GM18873 (cell line): ENCODE measurements at regions not wholly inside any gene's neighbourhood (a gene's known extent, or its start where the extent isn't known, plus 50 kb on each side); places are given as distances from the start of the nearest gene placed in this dataset.

Experiments
- ATAC-seq: cut with Tn5 transposase; IDR thresholded peaks from one replicate; pipeline ENCODE4 v1.9.1; 2021; ENCODE audit warnings: mild to moderate bottlenecking, moderate library complexity, moderate number of reproducible peaks; ENCODE audit not compliant: unreplicated experiment, low FRiP score

DNA sequence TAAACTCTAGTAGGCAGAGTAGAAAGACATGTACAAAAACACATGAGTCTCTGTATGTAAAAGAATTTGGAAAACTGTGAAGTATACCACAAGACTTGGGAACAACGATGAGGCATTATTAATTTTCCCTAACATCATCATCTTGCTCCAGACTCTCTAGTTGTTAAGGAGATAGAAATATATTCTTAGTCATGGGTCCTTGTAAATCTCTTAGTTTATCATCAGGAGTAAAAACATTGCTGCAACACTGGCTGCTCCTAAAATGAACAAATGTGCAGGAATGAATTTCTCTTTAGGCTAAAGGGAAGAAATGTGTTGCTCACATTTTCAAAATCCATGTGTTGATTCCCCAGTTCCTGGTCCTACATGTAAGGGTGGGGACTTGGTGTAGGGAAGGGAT is 384.6 kb downstream of the STIM2 start:
- no peak for ATAC-seq

GRCh38 chr4:27248829-27249228 is 388.2 kb downstream of the STIM2 start:
- ATAC-seq, result no peak

GRCh38 chr4:27251771-27252170 is 391.1 kb downstream of the STIM2 start:
- ATAC-seq, result no peak

DNA sequence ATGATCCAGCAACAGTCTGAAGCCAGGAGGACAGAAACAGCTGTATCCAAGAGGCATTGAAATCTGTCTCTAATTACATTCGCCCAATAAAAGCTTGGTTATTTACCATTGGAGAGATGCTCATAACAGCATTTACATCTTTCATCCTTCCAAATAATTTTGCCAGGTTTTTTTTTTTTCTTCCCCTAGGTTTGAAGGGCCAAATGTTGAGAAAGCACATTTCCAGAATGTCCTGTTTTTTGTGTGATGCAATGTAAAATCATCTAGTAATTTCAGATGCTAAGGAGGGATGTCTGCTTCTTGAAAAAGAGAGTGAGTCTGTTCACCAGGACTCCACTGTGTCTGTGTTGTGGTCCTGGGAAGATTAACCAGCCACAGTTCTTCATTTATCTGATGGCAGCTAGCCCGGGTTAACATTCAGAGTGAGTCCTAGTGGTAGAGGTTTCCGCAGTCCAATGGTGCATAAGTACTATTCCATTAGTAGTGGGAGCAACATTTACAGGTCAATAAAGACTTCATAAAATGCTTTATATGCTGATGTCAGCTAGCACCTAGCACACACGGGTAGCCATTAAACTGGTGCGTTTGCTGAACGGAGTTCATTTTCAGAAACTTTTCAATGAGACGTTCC is 406.8 kb downstream of the STIM2 start:
- ATAC-seq, result no peak

DNA sequence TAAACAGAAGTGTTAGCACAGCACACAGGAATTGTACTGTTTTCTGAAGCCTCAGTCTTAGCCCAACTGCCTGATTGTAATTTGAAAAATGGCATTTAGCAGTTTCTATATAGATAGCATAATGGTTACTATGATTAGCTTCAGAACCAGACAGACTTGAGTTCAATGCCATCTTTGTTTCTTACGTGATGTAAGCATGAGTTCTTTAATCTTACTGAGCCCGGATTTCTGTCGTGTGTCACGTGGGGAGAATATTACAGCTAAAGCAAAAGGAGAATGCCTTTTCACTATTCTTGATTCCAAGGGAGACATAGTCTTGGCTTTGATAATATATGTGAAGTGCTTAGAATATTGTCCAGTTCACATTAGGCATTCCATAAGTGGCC is 407.3 kb downstream of the STIM2 start:
- ATAC-seq, result no peak

GRCh38 chr4:27270435-27270834 is 409.8 kb downstream of the STIM2 start:
- no peak for ATAC-seq

DNA sequence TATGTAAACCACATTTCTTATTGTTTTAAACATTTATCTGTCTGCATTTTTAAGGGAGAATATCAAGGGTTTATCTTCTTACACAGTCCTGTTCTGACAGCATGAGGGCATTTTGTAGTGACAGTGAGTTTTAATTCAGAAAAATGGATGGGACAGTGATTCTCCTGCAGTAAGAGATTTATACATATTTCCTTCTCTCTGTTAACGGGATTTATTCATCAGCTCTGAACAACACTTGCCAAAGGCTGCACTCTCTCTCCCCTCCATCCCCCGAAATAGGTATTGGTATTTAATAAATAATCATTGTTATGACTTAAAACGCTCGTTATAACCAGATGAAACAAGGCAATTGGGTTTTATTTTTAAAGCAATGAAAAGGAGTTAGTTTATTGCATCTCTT is 410.9 kb downstream of the STIM2 start:
- no peak for ATAC-seq

GRCh38 chr4:27272217-27272616 is 411.6 kb downstream of the STIM2 start:
- no peak for ATAC-seq

GRCh38 chr4:27276307-27277073 is 415.8 kb downstream of the STIM2 start:
- no peak for ATAC-seq

DNA sequence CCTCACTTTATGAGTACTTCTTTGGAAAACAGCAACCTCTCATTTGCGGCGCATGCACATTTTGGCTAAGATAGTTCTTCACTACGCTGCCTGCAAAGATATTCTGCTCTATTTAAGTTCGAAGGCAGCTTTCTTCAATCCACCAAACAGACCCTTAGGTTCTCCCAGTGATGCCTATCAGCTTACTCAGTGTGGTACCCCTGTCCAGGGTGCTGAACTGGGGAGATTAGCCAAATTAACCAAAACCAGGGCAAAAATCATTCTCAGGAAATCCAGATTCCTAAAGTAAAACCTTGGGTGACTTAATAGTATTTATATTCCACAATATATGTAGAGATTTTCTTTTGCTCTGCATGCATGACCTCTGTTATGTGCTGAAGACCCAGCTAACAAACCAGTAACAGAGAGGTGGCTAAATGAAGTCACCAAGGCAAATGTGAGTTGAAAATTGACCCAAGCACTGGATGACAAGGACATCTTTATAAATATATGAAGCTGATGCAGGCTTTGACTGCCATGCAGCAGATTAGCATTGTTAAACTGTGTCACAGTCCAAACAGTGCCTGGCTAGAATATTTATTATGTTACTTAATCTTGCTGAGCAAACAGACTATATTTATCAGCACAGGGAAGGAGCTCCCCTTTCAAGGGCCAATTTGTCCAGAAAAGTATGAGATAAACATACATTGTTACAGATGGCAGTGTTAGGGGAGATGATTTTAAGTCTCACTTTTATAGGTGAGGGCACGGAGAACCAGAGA is 418.2 kb downstream of the STIM2 start:
- ATAC-seq, result no peak

DNA sequence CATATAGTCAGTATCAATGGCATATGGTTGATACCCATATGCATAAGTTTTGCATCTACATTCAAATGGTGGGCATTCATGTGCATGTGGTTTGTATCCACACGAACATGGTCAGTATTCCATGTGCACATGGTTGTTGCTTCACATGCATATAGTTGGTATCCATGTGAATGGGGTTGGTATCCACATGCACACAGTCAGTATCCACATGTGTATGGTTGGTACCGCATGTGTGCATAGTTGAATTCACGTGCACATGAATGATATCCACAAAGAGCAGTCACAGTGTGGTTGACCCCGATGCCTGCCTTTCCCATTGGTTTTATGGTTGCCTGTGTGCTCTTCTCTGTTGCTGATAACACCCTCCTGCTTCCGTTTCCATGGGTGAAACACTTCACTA is 427.9 kb downstream of the STIM2 start:
- ATAC-seq, result no peak

DNA sequence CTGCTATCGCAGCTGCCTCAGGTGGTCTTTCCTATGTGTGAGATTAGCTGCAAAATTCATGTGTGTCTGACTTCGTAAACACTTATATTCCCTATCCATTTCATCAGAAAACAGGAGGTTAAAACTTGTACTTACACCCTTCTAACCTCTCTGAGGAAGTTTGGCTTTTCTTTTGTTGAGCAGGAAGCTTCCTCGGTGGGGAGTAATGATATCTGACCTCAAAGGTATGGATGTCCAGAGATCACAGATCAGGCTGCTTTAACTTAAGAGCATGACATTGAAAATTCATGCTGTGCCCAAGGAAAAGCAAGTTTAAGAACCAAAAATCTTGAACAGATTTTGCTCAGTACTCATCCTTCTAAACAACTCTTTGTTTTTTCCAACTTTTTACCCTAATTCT is 429.1 kb downstream of the STIM2 start:
- ATAC-seq, result no peak

- ATAC-seq, result no peak
Observed at GRCh38 chr4:27293831-27294230, 433.2 kb downstream of the STIM2 start.

DNA sequence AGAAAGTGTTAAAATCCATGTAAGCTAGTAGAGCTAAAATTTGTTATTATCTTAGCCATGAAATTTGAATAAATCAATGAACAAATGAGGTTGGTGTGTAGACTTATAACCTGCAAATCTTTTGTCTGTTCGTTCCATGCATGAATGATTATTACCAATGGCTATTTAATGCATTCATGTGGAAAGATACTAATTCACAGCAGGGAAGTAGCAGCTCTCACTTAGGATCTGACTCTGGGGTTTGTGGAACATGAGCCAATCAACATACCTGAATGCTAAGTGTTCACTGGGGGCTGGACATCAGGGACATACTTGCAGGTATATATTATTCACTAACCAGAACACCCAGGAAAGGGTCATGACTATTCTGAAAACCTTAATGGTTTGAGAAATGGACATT is 444.1 kb downstream of the STIM2 start:
- ATAC-seq, result no peak

GRCh38 chr4:27305246-27305645 is 444.6 kb downstream of the STIM2 start:
- ATAC-seq, result no peak

DNA sequence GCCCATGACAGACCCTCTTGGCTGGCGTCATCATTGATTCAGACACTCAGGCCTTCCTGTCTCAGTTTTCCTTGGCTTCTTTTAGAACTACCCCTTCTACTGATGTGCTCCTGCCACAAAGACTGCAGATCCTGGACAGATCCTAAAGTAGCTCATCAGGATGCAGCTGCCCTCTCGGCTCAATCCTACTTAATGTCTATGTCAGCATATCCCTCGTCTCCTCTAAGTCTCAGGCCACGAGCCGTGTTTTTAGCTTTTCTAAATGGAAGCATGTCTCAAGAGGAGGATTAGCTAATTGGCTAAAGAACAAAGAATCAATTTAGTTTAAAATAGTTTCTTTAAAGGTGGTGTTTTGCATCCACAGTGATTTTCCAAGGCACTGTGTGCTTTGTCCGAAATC is 447.7 kb downstream of the STIM2 start:
- ATAC-seq, result no peak

DNA sequence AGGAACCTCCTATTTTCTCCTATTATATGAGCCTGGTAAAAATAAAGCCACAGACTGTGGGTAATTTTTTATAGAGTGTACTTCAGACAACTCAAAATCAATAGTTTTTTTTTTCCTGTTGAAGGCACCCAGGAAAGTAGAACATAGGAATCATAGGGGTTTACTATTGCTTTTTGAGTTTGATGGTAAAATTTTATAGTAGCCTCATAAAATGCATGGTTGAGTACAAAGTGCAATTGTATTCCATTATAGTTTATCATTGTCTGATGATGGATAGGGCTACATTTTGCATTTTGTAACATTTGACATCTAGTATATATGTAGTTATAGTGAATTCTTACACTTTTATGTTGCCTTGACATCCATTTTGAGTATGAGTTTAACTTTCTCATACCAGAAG is 455.0 kb downstream of the STIM2 start:
- ATAC-seq, result no peak

DNA sequence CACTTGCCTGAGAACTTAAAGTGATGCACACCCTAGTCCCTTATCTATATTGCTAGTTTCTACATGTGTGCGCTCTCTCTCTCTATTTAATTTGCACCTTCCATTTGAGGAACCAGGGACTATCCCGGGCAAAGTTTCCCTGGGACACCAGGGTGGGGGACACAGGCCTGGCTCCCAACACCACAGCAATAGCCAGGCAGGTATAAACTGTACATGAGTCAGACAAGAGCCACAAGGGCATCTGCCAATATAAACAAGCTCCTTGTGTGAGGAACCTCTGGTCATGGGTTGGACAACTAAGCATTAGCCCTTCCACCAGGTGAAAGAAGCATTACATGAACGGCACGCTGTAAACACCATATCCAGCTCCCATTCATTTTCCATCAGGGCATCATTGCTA is 455.5 kb downstream of the STIM2 start:
- ATAC-seq, result no peak

- ATAC-seq, result no peak
Observed at GRCh38 chr4:27318740-27319139, 458.1 kb downstream of the STIM2 start.

GRCh38 chr4:27326991-27327390 is 466.4 kb downstream of the STIM2 start:
- ATAC-seq, result no peak

DNA sequence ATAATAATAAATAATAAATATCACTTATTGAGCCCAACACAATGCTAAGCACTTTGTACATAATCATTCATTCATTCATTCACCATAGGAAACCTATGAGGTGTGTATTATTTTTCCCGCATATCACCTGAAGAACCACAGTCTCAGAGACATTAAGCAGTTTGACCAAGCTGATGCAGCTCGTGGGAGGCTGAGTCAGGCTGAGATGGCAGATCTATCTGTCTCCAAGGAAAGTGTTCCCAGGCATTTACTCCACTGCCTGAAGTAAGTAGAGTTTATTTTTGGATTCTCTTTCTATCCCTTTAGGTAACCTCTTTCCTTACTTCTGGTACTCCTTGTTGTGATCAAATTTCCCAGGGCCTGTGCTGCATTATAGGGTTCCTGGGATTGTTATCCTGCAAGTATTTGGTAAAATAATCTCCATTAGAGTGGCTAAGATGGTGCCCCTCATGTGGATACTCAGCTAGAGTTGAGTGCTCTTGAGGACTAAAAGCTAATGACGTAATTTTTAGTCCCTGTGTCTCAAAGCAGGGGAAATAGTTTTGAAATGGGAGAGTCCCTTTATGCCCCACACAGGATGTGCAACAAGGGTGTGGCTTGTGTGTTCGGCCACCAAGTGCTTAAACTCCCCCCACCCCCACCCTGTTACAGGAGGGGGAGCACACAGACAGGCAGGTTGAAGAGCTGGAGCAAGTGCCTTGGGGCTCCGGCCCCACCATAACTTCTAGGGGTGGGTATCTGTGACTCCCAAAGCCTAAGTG is 467.0 kb downstream of the STIM2 start:
- no peak for ATAC-seq
